Upper lobe of right lung (tissue), 1 donor: ENCODE measurements at regions not wholly inside any gene's neighbourhood (a gene's known extent, or its start where the extent isn't known, plus 50 kb on each side); places are given as distances from the start of the nearest gene placed in this dataset.

Experiments
- ATAC-seq: fragments of 200-7000 bp; cut with Tn5 transposase; one replicate; pipeline ENCODE4 v1.9.1; 2020; ENCODE audit warnings: mild to moderate bottlenecking, moderate library complexity
- DNase-seq: peaks from one replicate; pipeline ENCODE4 v3.0.0-alpha.2; 2020
- H3K27ac ChIP-seq: fragments of 200-600 bp; one replicate; pipeline ENCODE4 v1.8.0; 2022
- H3K27me3 ChIP-seq: fragments of 200-600 bp; one replicate; pipeline ENCODE4 v1.8.0; 2022; ENCODE audit warnings: mild to moderate bottlenecking
- H3K36me3 ChIP-seq: fragments of 200-600 bp; one replicate; pipeline ENCODE4 v1.8.0; 2022
- H3K4me1 ChIP-seq: fragments of 200-600 bp; one replicate; pipeline ENCODE4 v1.8.0; 2022
- H3K4me3 ChIP-seq: fragments of 200-600 bp; one replicate; pipeline ENCODE4 v1.8.0; 2022; ENCODE audit warnings: mild to moderate bottlenecking
- H3K9me3 ChIP-seq: fragments of 200-600 bp; one replicate; pipeline ENCODE4 v1.8.0; 2022
- CTCF ChIP-seq: fragments of 200-600 bp; IDR thresholded peaks from one replicate; pipeline ENCODE4 v1.8.0; 2022; ENCODE audit warnings: antibody characterized with exemption
- intact Hi-C: fragments of 100-400 bp; cut with DNase I; formaldehyde crosslinking; loops from one replicate; pipeline ENCODE4 v1.11.0; 2022
- donor health status: DM: no; HTN: yes; CAD: no; lungs with severe emphysema.

- Histone ChIP-seq H3K4me1 (no peaks in the 10 kb centered on the region), H3K4me3 (no peak overlapping the region), H3K36me3 (no peaks in the 10 kb centered on the region), H3K27me3 (no peaks in the 10 kb centered on the region), H3K9me3 (no peaks in the 10 kb centered on the region), H3K27ac (no peak overlapping the region)
- intact Hi-C loops = no loop called here
- ATAC-seq (no peak), DNase-seq (no peak)
- no peak for TF ChIP-seq CTCF
These were observed 55.4 kb upstream of the SLC10A7 start for GRCh38 chr4:146577111-146577510.

GRCh38 chr4:146582864-146583263 lies 55.8 kb upstream of the POU4F2 start:
- no peaks in the 10 kb centered on the region for H3K9me3 ChIP-seq
- no peak overlapping the region for H3K4me3 ChIP-seq
- H3K4me1 ChIP-seq = peaks cover 4% of the 10 kb centered on the region
- no peak for ATAC-seq
- no peak for TF ChIP-seq CTCF
- intact Hi-C loops = no loop called here
- no peak for DNase-seq
- no peaks in the 10 kb centered on the region for H3K27me3 ChIP-seq
- no peaks in the 10 kb centered on the region for H3K36me3 ChIP-seq
- H3K27ac ChIP-seq = no peak overlapping the region

GRCh38 chr4:146585761-146586333 lies 52.8 kb upstream of the POU4F2 start:
- no peaks in the 10 kb centered on the region for H3K27me3 ChIP-seq
- intact Hi-C loops = no loop called here
- no peaks in the 10 kb centered on the region for H3K9me3 ChIP-seq
- ATAC-seq = peak; percentile 69
- no peak for DNase-seq
- H3K4me1 ChIP-seq = peaks cover 4% of the 10 kb centered on the region
- no peak overlapping the region for H3K4me3 ChIP-seq
- H3K36me3 ChIP-seq = no peaks in the 10 kb centered on the region
- TF ChIP-seq CTCF = no peak
- no peak overlapping the region for H3K27ac ChIP-seq
